ENCODE measurements at regions not wholly inside any gene's neighbourhood (a gene's known extent, or its start where the extent isn't known, plus 50 kb on each side); places are given as distances from the start of the nearest gene placed in this dataset.

DNA sequence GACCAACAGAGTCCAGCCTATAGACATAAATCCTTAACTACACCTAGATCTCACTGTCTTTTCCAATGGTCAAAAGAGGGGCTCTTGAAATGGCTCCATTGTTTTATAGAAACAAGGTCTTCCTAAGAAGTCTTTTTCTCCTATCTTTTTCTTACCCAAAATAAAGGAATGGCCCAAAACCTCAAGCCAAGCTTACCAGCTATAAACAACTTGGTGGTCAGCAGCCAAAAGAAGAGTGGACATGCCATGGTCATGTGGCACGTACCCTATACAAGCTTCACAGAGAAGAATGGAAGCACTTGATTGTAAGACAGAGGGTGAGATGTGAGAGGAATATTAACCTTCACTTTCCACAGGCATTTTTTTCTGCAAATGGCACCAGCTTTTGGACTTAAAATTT, 82.1 kb upstream of the GNAO1 start:
- no peak overlapping the region for H3K4me3 ChIP-seq (ENCODE audit: low read length)
- TF ChIP-seq, protein P1, sequence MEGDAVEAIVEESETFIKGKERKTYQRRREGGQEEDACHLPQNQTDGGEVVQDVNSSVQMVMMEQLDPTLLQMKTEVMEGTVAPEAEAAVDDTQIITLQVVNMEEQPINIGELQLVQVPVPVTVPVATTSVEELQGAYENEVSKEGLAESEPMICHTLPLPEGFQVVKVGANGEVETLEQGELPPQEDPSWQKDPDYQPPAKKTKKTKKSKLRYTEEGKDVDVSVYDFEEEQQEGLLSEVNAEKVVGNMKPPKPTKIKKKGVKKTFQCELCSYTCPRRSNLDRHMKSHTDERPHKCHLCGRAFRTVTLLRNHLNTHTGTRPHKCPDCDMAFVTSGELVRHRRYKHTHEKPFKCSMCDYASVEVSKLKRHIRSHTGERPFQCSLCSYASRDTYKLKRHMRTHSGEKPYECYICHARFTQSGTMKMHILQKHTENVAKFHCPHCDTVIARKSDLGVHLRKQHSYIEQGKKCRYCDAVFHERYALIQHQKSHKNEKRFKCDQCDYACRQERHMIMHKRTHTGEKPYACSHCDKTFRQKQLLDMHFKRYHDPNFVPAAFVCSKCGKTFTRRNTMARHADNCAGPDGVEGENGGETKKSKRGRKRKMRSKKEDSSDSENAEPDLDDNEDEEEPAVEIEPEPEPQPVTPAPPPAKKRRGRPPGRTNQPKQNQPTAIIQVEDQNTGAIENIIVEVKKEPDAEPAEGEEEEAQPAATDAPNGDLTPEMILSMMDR (conservative IDR thresholded peaks at IDR 0.05; ENCODE audit: low read depth, low read length), result no peak
- DNase-seq (ENCODE audit: low read depth), result no peak

DNA sequence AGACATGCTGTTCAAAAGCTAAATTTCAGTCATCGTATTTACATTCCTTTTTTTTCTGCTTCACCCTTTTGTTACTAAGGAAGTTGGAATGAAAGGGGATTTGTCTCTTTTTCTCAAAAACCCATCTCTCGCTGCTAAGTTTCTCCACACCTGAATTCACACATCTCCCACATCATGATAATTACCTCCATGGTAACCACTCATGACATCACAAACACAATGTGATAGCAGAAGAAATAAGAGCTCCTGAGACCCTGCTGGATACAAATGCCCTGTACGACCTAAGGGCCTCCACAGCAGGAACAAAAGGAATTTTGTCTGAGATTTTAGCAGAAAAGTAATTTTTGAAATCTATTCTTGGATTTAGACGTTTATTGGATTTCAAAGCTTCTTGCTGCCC, 82.6 kb upstream of the GNAO1 start:
- TF ChIP-seq, protein P1 (conservative IDR thresholded peaks at IDR 0.05; ENCODE audit: low read depth, low read length), result no peak
- H3K4me3 ChIP-seq (ENCODE audit: low read length), result no peak overlapping the region

DNA sequence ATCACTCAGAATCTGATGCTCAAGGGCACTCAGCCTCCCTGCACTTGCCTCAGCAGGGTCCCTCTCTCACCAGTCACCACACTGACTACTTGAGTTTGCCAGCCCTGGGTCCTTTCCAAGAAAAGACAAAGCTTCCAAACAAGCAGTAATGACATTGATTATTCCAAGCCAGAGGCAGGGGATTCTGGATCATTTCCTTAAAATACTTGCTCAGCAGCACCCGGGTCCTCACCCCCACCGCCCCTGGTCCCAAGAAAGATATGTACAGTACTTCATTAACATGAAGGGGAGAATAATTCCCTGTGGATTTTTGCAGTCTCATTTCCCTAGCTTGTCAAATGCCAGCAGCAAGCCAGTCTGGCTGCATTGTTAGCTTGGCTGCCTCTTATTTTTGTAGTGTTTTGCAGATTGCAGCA, 83.2 kb upstream of the GNAO1 start:
- no peak overlapping the region for H3K4me3 ChIP-seq (ENCODE audit: low read length)
- DNase-seq (ENCODE audit: low read depth), result no peak
- TF ChIP-seq, protein P1 (conservative IDR thresholded peaks at IDR 0.05; ENCODE audit: low read depth, low read length), result no peak

More for the DNA sequence above, 82.6 kb upstream of the GNAO1 start:
- no peak for DNase-seq (ENCODE audit: low read depth)

DNA sequence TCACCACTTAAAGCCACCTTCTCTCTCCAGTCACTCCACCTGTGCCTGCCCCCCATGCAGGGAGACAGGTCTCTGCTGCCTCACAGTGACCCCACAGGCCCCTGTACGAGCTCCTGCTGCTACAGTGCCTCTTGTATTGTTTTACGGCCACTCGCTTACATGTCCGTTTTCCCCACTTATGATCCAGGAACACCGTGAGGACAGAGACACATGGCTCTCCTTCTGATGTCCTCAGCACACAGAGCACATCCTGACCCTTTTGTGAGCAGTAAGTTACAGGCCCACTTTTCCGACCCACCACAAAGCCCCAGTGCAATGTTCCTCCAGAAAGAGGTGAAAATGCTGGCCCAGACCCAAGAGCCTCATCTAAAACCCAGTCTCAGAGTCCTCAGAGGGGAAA, 84.8 kb upstream of the GNAO1 start:
- TF ChIP-seq, protein P1 (conservative IDR thresholded peaks at IDR 0.05; ENCODE audit: low read depth, low read length), result no peak
- H3K4me3 ChIP-seq (ENCODE audit: low read length), result no peak overlapping the region
- DNase-seq (ENCODE audit: low read depth), result no peak

DNA sequence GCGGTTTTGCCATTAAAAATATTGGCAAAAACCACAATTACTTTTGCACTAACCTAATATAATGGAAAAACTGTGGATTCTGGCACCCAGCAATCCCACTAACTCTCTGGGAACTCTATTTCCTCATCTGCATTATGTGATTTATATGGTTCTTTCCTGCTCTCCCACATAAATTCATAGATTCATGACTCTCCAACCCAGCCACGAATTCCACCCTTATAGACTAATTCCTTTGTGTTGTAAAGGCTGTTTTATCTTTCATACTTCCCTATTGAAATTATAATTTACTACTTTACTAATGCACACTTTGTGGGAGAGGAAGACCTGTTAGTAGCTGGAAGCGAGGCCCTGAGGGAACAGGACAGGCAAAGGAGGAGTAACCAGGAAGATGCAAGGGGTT, 88.4 kb upstream of the GNAO1 start:
- TF ChIP-seq, protein P1 (conservative IDR thresholded peaks at IDR 0.05; ENCODE audit: low read depth, low read length), result no peak
- H3K4me3 ChIP-seq (ENCODE audit: low read length), result no peak overlapping the region
- no peak for DNase-seq (ENCODE audit: low read depth)

DNA sequence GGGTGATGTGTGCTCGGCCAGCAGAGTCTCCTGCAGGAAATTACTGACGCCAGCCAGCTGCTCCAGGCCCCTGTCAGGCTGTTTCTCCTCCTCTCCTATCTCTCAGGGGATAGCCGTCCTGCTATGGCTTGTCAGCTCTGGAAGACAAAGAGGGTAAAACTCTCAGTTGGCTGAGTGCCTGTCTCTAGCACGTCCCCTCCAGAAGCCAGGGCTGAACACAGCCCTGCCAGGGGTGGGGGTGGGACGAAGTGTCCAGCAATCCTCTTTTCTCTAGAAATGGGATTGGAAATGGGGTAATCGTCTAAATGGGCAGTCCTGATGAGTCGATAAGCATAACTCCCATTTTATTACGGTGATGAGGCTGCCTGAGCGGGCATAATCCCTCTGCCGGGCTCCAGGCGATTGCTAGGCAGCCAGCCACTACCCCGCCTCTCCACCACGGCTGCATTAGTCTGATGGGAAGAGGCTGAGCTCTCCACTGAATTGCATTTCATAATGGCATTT, 89.1 kb upstream of the GNAO1 start:
- TF ChIP-seq, protein P1 (conservative IDR thresholded peaks at IDR 0.05; ENCODE audit: low read depth, low read length), result no peak
- no peak overlapping the region for H3K4me3 ChIP-seq (ENCODE audit: low read length)
- no peak for DNase-seq (ENCODE audit: low read depth)

DNA sequence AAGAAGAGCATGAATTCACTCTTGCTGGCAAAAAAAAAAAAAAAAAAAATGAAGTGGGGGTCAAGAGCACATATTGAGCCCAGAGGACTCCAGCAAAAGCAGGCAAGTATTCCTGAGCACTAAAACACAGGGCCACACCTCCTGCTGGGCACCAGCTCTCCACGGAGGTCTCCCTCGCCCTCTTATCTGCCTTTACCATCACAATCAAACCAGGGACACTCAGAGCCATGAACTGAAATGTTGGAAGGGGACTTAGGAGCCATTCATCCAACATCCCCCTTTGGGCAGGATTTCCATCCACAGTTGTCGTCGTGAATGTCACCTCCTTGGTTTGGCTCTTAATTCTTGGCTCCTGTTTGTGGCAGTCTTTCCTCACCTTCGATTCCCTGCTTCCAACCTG, 89.8 kb upstream of the GNAO1 start:
- H3K4me3 ChIP-seq (ENCODE audit: low read length), result no peak overlapping the region
- TF ChIP-seq, protein P1 (conservative IDR thresholded peaks at IDR 0.05; ENCODE audit: low read depth, low read length), result no peak
- DNase-seq (ENCODE audit: low read depth), result no peak

All from retinal pigment epithelial cell (primary cell).